GM10266 (cell line): ENCODE measurements at regions not wholly inside any gene's neighbourhood (a gene's known extent, or its start where the extent isn't known, plus 50 kb on each side); places are given as distances from the start of the nearest gene placed in this dataset.
"Not testable (repeated sequence)": the region's sequence is repeated elsewhere in the genome, so short reads cannot be mapped to it uniquely, and the experiment has no call there.

Experiments used
- DNase-seq: peaks from one replicate; pipeline ENCODE4 v3.0.0; 2012; ENCODE audit errors: extremely low spot score
- CTCF ChIP-seq: IDR thresholded peaks from 2 replicates; pipeline ENCODE4 v1.5.1; 2012; ENCODE audit warnings: mild to moderate bottlenecking, low read depth; ENCODE audit not compliant: control insufficient read depth, insufficient read depth; ENCODE audit errors: missing control alignments

DNA sequence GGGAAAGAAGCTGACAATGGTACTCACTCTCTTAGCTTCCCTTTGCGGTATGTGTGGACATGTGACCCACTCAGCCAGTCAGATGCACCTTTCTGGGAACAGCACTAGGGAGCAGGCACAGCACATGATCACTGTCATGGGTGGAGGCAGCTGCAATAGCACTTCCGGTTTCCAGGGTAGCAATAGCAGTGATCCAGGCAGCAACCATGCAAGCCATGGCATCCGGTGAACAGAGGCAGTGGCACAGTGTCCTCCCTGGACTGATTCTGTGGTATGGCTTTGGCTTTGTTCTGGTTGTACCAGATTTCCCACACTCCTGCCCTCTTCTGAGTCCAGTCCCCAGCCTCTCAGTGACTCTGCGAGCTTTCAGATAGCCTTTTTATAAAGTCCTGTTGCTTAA lies 86.8 kb upstream of the NAMPT start:
- TF ChIP-seq CTCF: no peak
- DNase-seq: no peak

- TF ChIP-seq CTCF: no peak
- DNase-seq: no peak
Measured at GRCh38 chr7:106370542-106370941, 85.8 kb upstream of the NAMPT start.

- TF ChIP-seq CTCF: no peak
- DNase-seq: no peak
Measured at GRCh38 chr7:106369816-106370215, 85.0 kb upstream of the NAMPT start.

GRCh38 chr7:106369352-106369751 lies 84.6 kb upstream of the NAMPT start:
- DNase-seq: no peak
- TF ChIP-seq CTCF: no peak

DNA sequence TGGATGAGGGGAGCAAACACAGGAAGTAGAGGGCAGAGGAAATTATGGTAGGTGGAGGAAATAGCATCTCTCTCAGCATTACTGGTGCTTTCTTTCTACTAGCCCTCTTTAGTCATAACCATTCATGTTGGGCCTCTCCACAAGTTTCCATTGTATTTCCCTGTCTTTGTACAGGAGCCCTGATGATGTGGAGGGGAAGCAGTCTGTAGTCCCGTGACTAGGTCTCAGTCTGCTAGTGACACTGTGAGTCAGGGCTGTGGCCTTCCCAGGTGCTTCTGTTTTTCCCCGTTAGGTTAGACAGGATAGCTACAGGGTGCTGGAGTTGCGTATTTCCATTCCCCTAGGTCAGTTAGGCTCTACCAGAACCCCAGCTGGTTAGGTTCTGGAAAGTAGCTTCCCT lies 82.9 kb upstream of the NAMPT start:
- no peak for TF ChIP-seq CTCF

GRCh38 chr7:106367018-106367420 lies 82.2 kb upstream of the NAMPT start:
- DNase-seq: peak; percentile 45
- peak; percentile 19 for TF ChIP-seq CTCF

More for the DNA sequence above, 82.9 kb upstream of the NAMPT start:
- no peak for DNase-seq

- DNase-seq: peak; percentile 26
- TF ChIP-seq CTCF: no peak
Measured at GRCh38 chr7:106365252-106366005, 80.6 kb upstream of the NAMPT start.

DNA sequence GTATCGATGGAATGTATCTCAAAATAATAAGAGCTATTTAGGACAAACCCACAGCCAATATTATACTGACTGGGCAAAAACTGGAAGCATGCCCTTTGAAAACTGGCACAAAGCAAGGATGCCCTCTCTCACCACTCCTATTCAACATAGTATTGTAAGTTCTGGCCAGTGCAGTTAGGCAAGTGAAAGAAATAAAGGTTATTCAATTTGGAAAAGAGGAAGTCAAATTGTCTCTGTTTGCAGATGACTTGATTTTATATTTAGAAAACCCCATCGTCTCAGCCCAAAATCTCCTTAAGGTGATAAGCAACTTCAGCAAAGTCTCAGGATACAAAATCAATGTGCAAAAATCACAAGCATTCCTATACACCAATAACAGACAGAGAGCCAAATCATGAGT lies 77.7 kb upstream of the NAMPT start:
- DNase-seq: not testable (repeated sequence)
